NCI-H82 treated with DMSO at 0.1 percent for 48 hours (cell line): ENCODE measurements at regions not wholly inside any gene's neighbourhood (a gene's known extent, or its start where the extent isn't known, plus 50 kb on each side); places are given as distances from the start of the nearest gene placed in this dataset.

ENCODE experiments used
- DNase-seq: peaks from one replicate; lab custom pipeline; 2025; ENCODE audit not compliant: unreplicated experiment; lab: John Stamatoyannopoulos, UW

DNA sequence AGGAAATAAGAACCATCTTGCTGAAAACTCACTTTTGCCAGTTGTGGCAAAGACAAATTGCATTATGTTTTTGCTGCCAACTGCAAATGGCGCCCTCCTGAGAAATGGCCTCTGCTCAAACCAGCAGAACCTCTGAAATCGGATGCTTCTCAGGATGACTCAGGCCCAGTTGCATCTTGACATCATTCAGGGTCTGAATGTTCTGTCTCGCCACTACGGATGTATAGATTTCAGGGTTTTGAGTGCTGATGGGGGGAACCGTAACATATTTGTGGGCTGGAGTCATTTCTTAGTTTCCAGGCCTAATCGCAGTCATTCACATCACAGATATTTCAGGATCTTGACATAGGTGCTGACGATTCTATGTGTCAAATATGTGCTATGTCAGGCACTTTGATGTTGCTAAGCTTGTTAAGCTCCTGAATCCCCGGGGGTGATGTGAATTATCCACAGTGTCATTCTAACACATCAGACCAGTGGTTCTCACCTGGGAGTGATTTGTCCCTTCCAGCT, 207.1 kb downstream of the NFATC2 start:
- DNase-seq = no peak

DNA sequence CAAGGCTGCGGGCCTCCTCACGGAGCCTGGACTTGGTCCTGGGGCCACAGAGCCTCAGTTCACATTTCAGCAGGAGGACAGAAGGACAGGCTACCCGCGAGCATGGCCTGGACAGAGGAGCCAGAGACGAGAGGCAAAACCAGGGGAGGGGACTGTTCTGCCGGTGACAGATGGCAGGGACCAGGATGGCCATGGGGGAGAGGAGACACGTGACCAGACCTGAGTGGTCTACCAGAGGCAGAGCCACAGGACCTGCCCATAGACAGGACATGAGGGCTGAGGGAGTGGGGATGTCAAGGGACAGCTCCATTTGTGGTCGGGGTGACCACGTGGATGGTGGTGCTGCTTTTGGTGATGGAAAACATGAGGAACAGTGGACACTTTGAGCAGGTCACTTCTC, 207.9 kb downstream of the NFATC2 start:
- no peak for DNase-seq

DNA sequence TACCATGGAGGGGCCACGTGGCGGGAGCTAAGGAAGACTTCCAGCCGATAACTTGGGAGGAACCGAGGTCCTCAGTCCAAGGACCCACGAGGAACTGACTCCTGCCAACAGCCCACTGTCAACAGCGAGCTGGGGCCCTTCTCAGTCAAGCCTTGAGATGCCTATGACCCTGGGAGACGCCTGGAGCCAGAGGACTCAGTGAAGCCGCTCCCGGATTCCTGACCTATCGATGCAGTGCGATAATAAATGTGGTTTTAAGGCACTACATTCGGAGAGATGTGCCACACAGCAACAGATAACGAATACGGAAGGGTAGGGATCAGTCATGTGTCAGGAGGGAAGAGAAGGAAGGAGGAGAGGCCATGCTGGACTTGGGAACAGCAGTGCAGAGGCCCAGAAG, 208.5 kb downstream of the NFATC2 start:
- no peak for DNase-seq

GRCh38 chr20:51333446-51333845, 209.1 kb downstream of the NFATC2 start:
- no peak for DNase-seq

- DNase-seq = no peak
Observed at GRCh38 chr20:51331481-51331880, 211.0 kb downstream of the NFATC2 start.

DNA sequence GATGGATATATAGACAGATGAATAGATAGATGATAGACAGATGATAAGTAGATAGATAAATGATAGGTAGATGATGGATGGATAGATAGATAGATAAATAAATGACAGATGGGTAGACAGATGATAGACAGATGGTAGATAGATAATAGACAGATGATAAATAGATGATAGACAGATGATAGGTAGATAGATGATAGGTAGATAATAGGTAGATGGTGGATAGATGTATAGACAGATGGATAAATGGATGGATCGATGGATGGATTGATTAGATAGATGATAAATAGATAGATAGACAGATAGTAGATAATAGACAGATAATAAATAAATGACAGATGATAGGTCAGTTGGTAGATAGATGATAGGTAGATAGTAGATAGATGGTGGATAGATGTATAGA, 212.7 kb downstream of the NFATC2 start:
- DNase-seq = no peak

DNA sequence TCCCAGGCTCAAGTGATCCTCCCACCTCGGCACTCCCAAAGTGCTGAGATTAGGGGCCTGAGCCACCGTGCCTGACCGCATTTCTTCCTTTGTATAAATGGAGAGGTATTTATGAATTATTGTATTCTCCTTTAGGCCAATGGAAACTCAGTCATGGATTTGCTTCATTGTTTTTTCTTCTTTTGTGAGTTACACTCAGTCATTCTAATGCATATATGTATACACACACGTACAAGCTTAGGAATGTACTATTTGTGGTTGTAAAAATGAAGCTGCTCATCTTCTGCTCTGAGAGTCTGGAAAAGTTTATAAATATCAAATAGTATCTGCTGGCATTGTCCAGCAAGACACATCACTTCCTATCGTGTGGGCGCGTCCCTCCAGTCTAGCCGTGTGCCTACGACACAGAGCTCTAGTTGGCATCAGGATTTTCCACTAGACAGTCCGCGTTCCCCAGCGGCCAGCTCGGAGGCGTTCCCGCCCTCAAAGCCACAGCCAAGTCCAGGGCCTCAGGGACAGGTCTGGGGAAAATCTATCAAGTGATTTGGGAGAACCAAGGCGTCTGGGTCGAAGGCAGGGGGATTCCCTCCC, 215.2 kb downstream of the NFATC2 start:
- DNase-seq = no peak

- DNase-seq = peak; percentile 31
Observed at GRCh38 chr20:51326201-51326819, 216.2 kb downstream of the NFATC2 start.

DNA sequence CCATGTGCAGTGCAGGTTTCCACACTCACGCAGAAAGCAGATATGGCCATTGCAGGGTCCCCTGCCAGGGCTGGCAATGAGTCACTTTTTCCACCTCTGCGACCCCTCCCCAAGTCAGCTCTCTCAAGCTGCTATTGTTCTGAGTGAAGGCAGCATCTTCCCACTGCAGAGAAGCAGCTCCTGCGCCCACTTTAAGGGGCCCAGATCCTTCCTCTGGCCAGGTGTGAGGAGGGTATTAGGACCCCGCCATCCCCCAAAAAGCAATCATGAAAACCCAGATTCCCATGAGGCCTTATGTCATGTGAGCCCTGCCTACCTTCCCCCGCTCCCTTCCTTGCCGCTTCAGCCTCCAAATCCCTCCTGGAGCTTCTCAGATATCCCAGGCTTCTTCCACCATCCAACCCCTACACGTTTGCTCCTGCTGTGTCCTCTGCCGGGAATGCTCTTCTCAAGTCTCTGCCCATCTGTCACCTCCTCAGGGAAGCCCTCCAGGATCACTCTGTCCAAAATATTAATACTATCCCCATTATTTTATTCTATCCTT, 220.3 kb downstream of the NFATC2 start:
- DNase-seq = no peak

- DNase-seq = no peak
Observed at GRCh38 chr20:51321343-51322163, 221.0 kb downstream of the NFATC2 start.

DNA sequence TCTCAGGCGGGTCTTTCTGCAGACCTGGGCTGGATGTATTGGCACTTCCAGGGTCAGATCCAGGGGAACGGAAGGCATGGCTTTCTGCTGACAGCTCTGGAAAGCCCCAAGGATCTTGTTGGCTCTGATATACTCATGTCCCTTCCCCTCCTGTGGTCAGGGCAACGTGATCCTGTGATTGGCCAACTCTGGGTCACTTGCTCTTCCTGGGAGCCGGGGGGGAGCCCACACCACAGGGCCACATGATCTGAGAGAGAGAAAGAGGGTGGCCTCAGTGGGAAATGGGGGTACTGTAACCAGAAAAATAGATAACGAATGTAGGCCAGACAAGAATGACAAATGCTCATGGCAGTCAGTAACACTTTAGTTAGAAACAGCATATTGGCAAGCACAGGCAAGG, 223.0 kb downstream of the NFATC2 start:
- no peak for DNase-seq

GRCh38 chr20:51318058-51318949, 224.2 kb downstream of the NFATC2 start:
- no peak for DNase-seq

DNA sequence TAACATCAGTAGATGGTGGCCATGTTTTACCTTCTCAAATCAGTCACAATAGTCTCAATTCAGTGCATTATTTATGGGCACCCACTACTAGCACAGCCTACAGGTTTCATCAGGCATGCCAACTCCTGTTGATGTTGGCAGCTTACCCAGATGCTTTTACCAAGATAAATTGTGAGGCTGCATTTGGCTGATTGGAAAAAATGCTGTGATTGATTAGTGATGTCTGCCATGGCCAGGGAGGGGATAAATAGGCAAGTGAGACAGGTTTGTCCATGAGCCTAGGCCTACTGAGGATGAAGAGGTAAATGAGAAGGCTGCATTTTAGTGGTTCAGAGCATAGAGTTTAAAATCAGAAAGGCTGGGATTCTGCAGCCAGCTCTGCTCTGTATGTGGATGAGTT, 227.1 kb downstream of the NFATC2 start:
- no peak for DNase-seq

DNA sequence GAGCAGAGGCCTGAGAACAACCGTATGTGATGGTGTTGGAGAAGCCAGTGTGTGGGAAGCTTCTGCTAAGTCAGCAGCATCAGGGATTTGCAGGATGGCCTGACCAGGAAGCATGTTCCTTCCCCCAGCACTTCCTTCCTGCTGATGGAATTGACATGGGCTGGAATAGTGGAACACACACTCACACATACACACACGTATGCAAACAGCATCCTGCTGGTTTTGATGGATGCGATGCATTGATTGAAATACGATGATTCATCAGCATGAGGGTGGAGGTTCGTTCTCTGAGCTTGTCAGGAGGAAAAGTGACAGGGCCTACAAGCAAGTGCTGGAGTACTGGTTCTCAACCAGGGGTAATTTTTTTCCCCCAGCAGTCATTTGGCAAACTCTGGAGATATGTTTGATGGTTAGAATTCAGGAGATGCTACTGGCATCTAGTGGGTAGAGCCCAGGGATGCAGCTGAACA, 229.1 kb downstream of the NFATC2 start:
- DNase-seq = no peak

DNA sequence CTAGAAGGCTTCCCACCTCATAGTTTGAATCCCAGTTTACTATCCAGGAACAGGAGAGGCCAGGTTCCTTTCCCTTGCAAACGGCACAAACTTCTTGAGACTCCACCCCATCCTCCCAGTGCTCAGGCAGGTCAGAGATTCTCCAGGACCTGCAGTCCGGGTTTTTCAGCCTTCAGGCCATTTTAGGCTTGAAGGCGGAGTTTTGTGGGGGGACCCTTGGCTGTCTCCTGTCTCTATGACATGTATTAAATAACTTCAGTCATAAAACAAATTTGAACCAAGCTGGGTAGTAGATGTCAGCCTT, 230.1 kb downstream of the NFATC2 start:
- DNase-seq = no peak

DNA sequence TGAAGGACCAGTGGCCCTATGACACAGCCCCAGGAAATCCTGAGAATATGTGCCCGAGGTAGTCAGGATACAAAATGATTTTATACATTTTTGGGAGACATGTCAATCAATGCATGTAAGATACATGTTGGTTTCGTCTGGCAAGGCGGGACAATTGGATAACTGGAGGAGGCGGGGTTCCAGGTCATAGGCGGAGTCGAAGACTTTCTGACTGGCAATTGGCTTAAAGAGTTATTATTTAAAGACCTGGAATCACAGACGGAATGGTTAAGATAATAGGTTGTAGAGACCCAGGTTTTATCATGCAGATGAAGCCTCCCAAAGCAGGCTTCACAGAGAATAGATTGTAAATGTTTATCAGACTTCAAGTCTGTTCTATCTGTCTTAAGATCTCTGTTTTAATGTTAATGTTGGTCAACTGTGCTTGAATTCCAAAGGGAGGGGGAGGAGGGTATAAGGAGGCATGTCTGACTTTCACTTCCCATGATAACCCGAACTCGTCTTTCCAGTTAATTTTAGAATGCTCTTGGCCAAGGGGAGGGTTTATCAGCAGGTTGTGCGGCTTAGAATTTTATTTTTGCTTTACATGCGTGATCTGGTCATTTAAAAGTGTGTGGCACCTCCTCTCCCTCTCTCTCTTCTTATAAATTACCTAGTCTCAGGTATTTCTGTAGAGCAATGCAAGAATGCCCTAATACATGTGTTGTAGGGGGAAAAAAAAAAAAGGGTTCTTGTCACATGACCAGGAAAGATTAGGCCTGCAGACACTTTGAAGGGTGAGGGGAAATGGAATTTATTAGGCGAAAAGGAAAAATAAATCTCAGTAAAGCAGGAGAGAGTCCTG, 230.7 kb downstream of the NFATC2 start:
- DNase-seq = no peak

DNA sequence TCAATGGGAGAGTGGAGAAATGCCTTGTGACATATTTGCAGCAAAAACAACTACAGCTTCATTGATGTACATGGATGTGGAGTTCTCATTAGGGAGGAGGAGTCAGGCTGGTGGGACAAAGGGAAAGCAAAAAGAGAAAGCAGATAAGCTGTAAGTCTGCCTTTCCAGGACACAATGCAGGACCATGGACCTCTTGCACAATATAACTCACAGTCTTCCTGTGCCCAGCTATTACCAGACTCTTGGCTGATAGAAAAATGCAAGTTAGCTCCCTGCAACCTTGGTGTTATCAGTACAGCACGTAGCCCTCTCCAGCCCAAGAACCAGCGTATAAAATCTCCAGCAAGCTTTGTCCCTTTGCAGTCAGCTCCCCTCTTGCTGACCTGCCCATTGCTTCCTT, 232.3 kb downstream of the NFATC2 start:
- no peak for DNase-seq

- DNase-seq = no peak
Observed at GRCh38 chr20:51309128-51309527, 233.4 kb downstream of the NFATC2 start.

GRCh38 chr20:51306521-51307358, 235.8 kb downstream of the NFATC2 start:
- DNase-seq = peak; percentile 62
